ENCODE measurements at regions not wholly inside any gene's neighbourhood (a gene's known extent, or its start where the extent isn't known, plus 50 kb on each side); places are given as distances from the start of the nearest gene placed in this dataset.

GRCh38 chr4:148857239-148857972, 415.2 kb upstream of the NR3C2 start:
- no peak for TF ChIP-seq CTCF (IDR thresholded peaks at IDR 0.05; ENCODE audit: low read depth, low read length)
- H3K36me3 ChIP-seq: no peaks in the 10 kb centered on the region
- no peak overlapping the region for H3K27ac ChIP-seq
- DNase-seq (ENCODE audit: low read depth in 1 of 2, low spot score in 1 of 2): no peak
- no peaks in the 10 kb centered on the region for H3K4me1 ChIP-seq (ENCODE audit: low read depth)
- H3K9me3 ChIP-seq (ENCODE audit: low read depth): no peaks in the 10 kb centered on the region
- H3K27me3 ChIP-seq: no peaks in the 10 kb centered on the region
- H3K4me3 ChIP-seq: no peak overlapping the region

GRCh38 chr4:148854203-148854602, 412.0 kb upstream of the NR3C2 start:
- Histone ChIP-seq H3K9me3 (ENCODE audit: low read depth) (no peaks in the 10 kb centered on the region), H3K27ac (no peak overlapping the region), H3K27me3 (no peaks in the 10 kb centered on the region), H3K36me3 (no peaks in the 10 kb centered on the region), H3K4me1 (ENCODE audit: low read depth) (no peaks in the 10 kb centered on the region), H3K4me3 (no peak overlapping the region)
- DNase-seq (ENCODE audit: low read depth in 1 of 2, low spot score in 1 of 2): no peak
- no peak for TF ChIP-seq CTCF (IDR thresholded peaks at IDR 0.05; ENCODE audit: low read depth, low read length)

GRCh38 chr4:148852092-148852699, 410.0 kb upstream of the NR3C2 start:
- no peak for TF ChIP-seq CTCF (IDR thresholded peaks at IDR 0.05; ENCODE audit: low read depth, low read length)
- H3K27me3 ChIP-seq: no peaks in the 10 kb centered on the region
- DNase-seq (ENCODE audit: low read depth in 1 of 2, low spot score in 1 of 2): peak in 1 of 2 donors; percentile 3

GRCh38 chr4:148850257-148850995, 408.2 kb upstream of the NR3C2 start:
- Histone ChIP-seq H3K9me3 (ENCODE audit: low read depth) (no peaks in the 10 kb centered on the region), H3K36me3 (no peaks in the 10 kb centered on the region), H3K27me3 (no peaks in the 10 kb centered on the region), H3K4me3 (no peak overlapping the region), H3K4me1 (ENCODE audit: low read depth) (no peaks in the 10 kb centered on the region), H3K27ac (no peak overlapping the region)
- no peak for TF ChIP-seq CTCF (IDR thresholded peaks at IDR 0.05; ENCODE audit: low read depth, low read length)
- DNase-seq (ENCODE audit: low read depth in 1 of 2, low spot score in 1 of 2): no peak

More at GRCh38 chr4:148852092-148852699, 410.0 kb upstream of the NR3C2 start:
- H3K4me3 ChIP-seq: no peak overlapping the region
- no peak overlapping the region for H3K27ac ChIP-seq
- H3K36me3 ChIP-seq: no peaks in the 10 kb centered on the region
- no peaks in the 10 kb centered on the region for H3K9me3 ChIP-seq (ENCODE audit: low read depth)
- H3K4me1 ChIP-seq (ENCODE audit: low read depth): no peaks in the 10 kb centered on the region

- no peak for DNase-seq (ENCODE audit: low read depth in 1 of 2, low spot score in 1 of 2)
- Histone ChIP-seq H3K9me3 (ENCODE audit: low read depth) (no peaks in the 10 kb centered on the region), H3K27ac (no peak overlapping the region), H3K4me3 (no peak overlapping the region), H3K36me3 (no peaks in the 10 kb centered on the region), H3K4me1 (ENCODE audit: low read depth) (no peaks in the 10 kb centered on the region), H3K27me3 (no peaks in the 10 kb centered on the region)
- no peak for TF ChIP-seq CTCF (IDR thresholded peaks at IDR 0.05; ENCODE audit: low read depth, low read length)
These were observed 407.4 kb upstream of the NR3C2 start for GRCh38 chr4:148849581-148849980.
